ENCODE measurements at regions not wholly inside any gene's neighbourhood (a gene's known extent, or its start where the extent isn't known, plus 50 kb on each side); places are given as distances from the start of the nearest gene placed in this dataset.

GRCh38 chr5:125578551-125578950 lies 832.1 kb upstream of the ZNF608 start:
- Mint-ChIP-seq H3K36me3 (ENCODE audit: insufficient read depth) (no peaks in the 10 kb centered on the region), H3K4me1 (ENCODE audit: low read depth) (no peaks in the 10 kb centered on the region), H3K4me3 (no peak overlapping the region), H3K9me3 (no peaks in the 10 kb centered on the region), H3K27me3 (ENCODE audit: low read depth) (no peaks in the 10 kb centered on the region)
- ATAC-seq (no peak), DNase-seq (no peak)

- H3K9me3 Mint-ChIP-seq: no peaks in the 10 kb centered on the region
Measured at GRCh38 chr5:125579182-125579581, 832.7 kb upstream of the ZNF608 start.

GRCh38 chr5:125581311-125581710 lies 834.9 kb upstream of the ZNF608 start:
- Mint-ChIP-seq H3K9me3 (peaks cover 3% of the 10 kb centered on the region), H3K27me3 (ENCODE audit: low read depth) (no peaks in the 10 kb centered on the region), H3K36me3 (ENCODE audit: insufficient read depth) (no peaks in the 10 kb centered on the region)

More at GRCh38 chr5:125579182-125579581, 832.7 kb upstream of the ZNF608 start:
- Mint-ChIP-seq H3K4me1 (ENCODE audit: low read depth) (no peaks in the 10 kb centered on the region), H3K27me3 (ENCODE audit: low read depth) (no peaks in the 10 kb centered on the region), H3K36me3 (ENCODE audit: insufficient read depth) (no peaks in the 10 kb centered on the region), H3K4me3 (no peak overlapping the region)
- no peak for ATAC-seq
- DNase-seq: no peak

GRCh38 chr5:125582352-125582751 lies 835.9 kb upstream of the ZNF608 start:
- Mint-ChIP-seq H3K36me3 (ENCODE audit: insufficient read depth) (no peaks in the 10 kb centered on the region), H3K4me3 (no peak overlapping the region), H3K27me3 (ENCODE audit: low read depth) (no peaks in the 10 kb centered on the region), H3K4me1 (ENCODE audit: low read depth) (no peaks in the 10 kb centered on the region), H3K9me3 (peaks cover 3% of the 10 kb centered on the region)
- DNase-seq (no peak), ATAC-seq (no peak)

More at GRCh38 chr5:125581311-125581710, 834.9 kb upstream of the ZNF608 start:
- H3K4me3 Mint-ChIP-seq: no peak overlapping the region
- DNase-seq: no peak
- H3K4me1 Mint-ChIP-seq (ENCODE audit: low read depth): no peaks in the 10 kb centered on the region
- no peak for ATAC-seq

GRCh38 chr5:125583321-125584139 lies 837.1 kb upstream of the ZNF608 start:
- Mint-ChIP-seq H3K9me3 (peaks cover 10% of the 10 kb centered on the region), H3K27me3 (ENCODE audit: low read depth) (no peaks in the 10 kb centered on the region), H3K4me3 (no peak overlapping the region), H3K36me3 (ENCODE audit: insufficient read depth) (no peaks in the 10 kb centered on the region), H3K4me1 (ENCODE audit: low read depth) (no peaks in the 10 kb centered on the region)
- DNase-seq: no peak
- no peak for ATAC-seq

- no peaks in the 10 kb centered on the region for H3K4me1 Mint-ChIP-seq (ENCODE audit: low read depth)
- no peak for ATAC-seq
- H3K9me3 Mint-ChIP-seq: peaks cover 10% of the 10 kb centered on the region
- no peaks in the 10 kb centered on the region for H3K36me3 Mint-ChIP-seq (ENCODE audit: insufficient read depth)
- no peaks in the 10 kb centered on the region for H3K27me3 Mint-ChIP-seq (ENCODE audit: low read depth)
- no peak for DNase-seq
- no peak overlapping the region for H3K4me3 Mint-ChIP-seq
Measured at GRCh38 chr5:125584140-125584520, 837.7 kb upstream of the ZNF608 start.

GRCh38 chr5:125587631-125588030 lies 835.6 kb upstream of the GRAMD2B start:
- Mint-ChIP-seq H3K4me3 (no peak overlapping the region), H3K4me1 (ENCODE audit: low read depth) (no peaks in the 10 kb centered on the region), H3K27me3 (ENCODE audit: low read depth) (no peaks in the 10 kb centered on the region), H3K36me3 (ENCODE audit: insufficient read depth) (no peaks in the 10 kb centered on the region), H3K9me3 (peaks cover 10% of the 10 kb centered on the region)
- DNase-seq (no peak), ATAC-seq (no peak)

- Mint-ChIP-seq H3K27me3 (ENCODE audit: low read depth) (no peaks in the 10 kb centered on the region), H3K9me3 (peaks cover 9% of the 10 kb centered on the region), H3K36me3 (ENCODE audit: insufficient read depth) (no peaks in the 10 kb centered on the region), H3K4me3 (no peak overlapping the region), H3K4me1 (ENCODE audit: low read depth) (no peaks in the 10 kb centered on the region)
- ATAC-seq: no peak
- DNase-seq: no peak
Measured at GRCh38 chr5:125592856-125593255, 830.4 kb upstream of the GRAMD2B start.

GRCh38 chr5:125595095-125595494 lies 828.1 kb upstream of the GRAMD2B start:
- DNase-seq (no peak), ATAC-seq (no peak)
- Mint-ChIP-seq H3K36me3 (ENCODE audit: insufficient read depth) (no peaks in the 10 kb centered on the region), H3K9me3 (peaks cover 7% of the 10 kb centered on the region), H3K27me3 (ENCODE audit: low read depth) (no peaks in the 10 kb centered on the region), H3K4me3 (no peak overlapping the region), H3K4me1 (ENCODE audit: low read depth) (no peaks in the 10 kb centered on the region)

GRCh38 chr5:125595845-125596244 lies 827.4 kb upstream of the GRAMD2B start:
- no peaks in the 10 kb centered on the region for H3K36me3 Mint-ChIP-seq (ENCODE audit: insufficient read depth)
- H3K27me3 Mint-ChIP-seq (ENCODE audit: low read depth): no peaks in the 10 kb centered on the region
- ATAC-seq: no peak

GRCh38 chr5:125597338-125597737 lies 825.9 kb upstream of the GRAMD2B start:
- H3K4me1 Mint-ChIP-seq (ENCODE audit: low read depth): no peaks in the 10 kb centered on the region
- H3K9me3 Mint-ChIP-seq: peaks cover 7% of the 10 kb centered on the region
- no peaks in the 10 kb centered on the region for H3K36me3 Mint-ChIP-seq (ENCODE audit: insufficient read depth)
- no peaks in the 10 kb centered on the region for H3K27me3 Mint-ChIP-seq (ENCODE audit: low read depth)
- no peak overlapping the region for H3K4me3 Mint-ChIP-seq
- ATAC-seq (no peak), DNase-seq (no peak)

More at GRCh38 chr5:125595845-125596244, 827.4 kb upstream of the GRAMD2B start:
- no peak for DNase-seq
- no peaks in the 10 kb centered on the region for H3K4me1 Mint-ChIP-seq (ENCODE audit: low read depth)
- H3K9me3 Mint-ChIP-seq: peaks cover 7% of the 10 kb centered on the region
- no peak overlapping the region for H3K4me3 Mint-ChIP-seq

GRCh38 chr5:125600559-125600958 lies 822.6 kb upstream of the GRAMD2B start:
- H3K4me3 Mint-ChIP-seq: no peak overlapping the region
- no peaks in the 10 kb centered on the region for H3K36me3 Mint-ChIP-seq (ENCODE audit: insufficient read depth)
- H3K4me1 Mint-ChIP-seq (ENCODE audit: low read depth): no peaks in the 10 kb centered on the region
- H3K9me3 Mint-ChIP-seq: no peaks in the 10 kb centered on the region
- DNase-seq: no peak
- H3K27me3 Mint-ChIP-seq (ENCODE audit: low read depth): no peaks in the 10 kb centered on the region
- no peak for ATAC-seq

- no peaks in the 10 kb centered on the region for H3K27me3 Mint-ChIP-seq (ENCODE audit: low read depth)
- peaks cover 4% of the 10 kb centered on the region for H3K9me3 Mint-ChIP-seq
- H3K36me3 Mint-ChIP-seq (ENCODE audit: insufficient read depth): no peaks in the 10 kb centered on the region
- H3K4me1 Mint-ChIP-seq (ENCODE audit: low read depth): no peaks in the 10 kb centered on the region
- DNase-seq (no peak), ATAC-seq (no peak)
- H3K4me3 Mint-ChIP-seq: no peak overlapping the region
Measured at GRCh38 chr5:125602184-125602583, 821.0 kb upstream of the GRAMD2B start.

GRCh38 chr5:125603321-125603720 lies 819.9 kb upstream of the GRAMD2B start:
- H3K27me3 Mint-ChIP-seq (ENCODE audit: low read depth): no peaks in the 10 kb centered on the region
- DNase-seq (no peak), ATAC-seq (no peak)
- H3K9me3 Mint-ChIP-seq: peaks cover 6% of the 10 kb centered on the region
- no peaks in the 10 kb centered on the region for H3K4me1 Mint-ChIP-seq (ENCODE audit: low read depth)
- H3K36me3 Mint-ChIP-seq (ENCODE audit: insufficient read depth): no peaks in the 10 kb centered on the region
- no peak overlapping the region for H3K4me3 Mint-ChIP-seq

GRCh38 chr5:125604104-125604503 lies 819.1 kb upstream of the GRAMD2B start:
- H3K4me3 Mint-ChIP-seq: no peak overlapping the region
- no peaks in the 10 kb centered on the region for H3K4me1 Mint-ChIP-seq (ENCODE audit: low read depth)
- H3K27me3 Mint-ChIP-seq (ENCODE audit: low read depth): no peaks in the 10 kb centered on the region
- H3K36me3 Mint-ChIP-seq (ENCODE audit: insufficient read depth): no peaks in the 10 kb centered on the region
- ATAC-seq (no peak), DNase-seq (no peak)
- peaks cover 6% of the 10 kb centered on the region for H3K9me3 Mint-ChIP-seq
